ENCODE measurements at regions not wholly inside any gene's neighbourhood (a gene's known extent, or its start where the extent isn't known, plus 50 kb on each side); places are given as distances from the start of the nearest gene placed in this dataset.

DNA sequence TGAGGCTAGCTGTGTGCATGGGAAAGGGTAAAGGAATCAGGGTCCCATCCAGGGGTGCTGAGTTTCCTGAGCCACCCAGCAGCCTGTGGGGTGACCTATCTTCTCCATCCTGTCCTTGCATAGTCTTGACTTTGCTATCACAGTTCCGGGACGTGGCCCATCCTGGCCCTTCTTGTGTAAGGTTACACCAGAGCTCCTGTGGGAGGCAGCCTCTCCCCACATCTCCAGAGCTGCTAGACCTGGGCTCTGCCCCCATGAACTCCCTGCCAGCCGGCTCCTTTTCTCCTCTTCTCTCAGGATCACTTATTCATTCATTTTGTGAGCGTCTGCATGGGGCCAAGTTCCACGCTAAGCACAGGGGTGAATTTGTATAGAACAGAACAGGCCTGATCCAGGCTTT lies 238.9 kb downstream of the TSHZ3 start:
- H3K14ac ChIP-seq (ENCODE audit: insufficient read depth, low read length) = no peak overlapping the region
- no peak overlapping the region for H3K9ac ChIP-seq (ENCODE audit: extremely low read depth, insufficient read length, low read length)
- TF ChIP-seq, protein P1, sequence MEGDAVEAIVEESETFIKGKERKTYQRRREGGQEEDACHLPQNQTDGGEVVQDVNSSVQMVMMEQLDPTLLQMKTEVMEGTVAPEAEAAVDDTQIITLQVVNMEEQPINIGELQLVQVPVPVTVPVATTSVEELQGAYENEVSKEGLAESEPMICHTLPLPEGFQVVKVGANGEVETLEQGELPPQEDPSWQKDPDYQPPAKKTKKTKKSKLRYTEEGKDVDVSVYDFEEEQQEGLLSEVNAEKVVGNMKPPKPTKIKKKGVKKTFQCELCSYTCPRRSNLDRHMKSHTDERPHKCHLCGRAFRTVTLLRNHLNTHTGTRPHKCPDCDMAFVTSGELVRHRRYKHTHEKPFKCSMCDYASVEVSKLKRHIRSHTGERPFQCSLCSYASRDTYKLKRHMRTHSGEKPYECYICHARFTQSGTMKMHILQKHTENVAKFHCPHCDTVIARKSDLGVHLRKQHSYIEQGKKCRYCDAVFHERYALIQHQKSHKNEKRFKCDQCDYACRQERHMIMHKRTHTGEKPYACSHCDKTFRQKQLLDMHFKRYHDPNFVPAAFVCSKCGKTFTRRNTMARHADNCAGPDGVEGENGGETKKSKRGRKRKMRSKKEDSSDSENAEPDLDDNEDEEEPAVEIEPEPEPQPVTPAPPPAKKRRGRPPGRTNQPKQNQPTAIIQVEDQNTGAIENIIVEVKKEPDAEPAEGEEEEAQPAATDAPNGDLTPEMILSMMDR (conservative IDR thresholded peaks at IDR 0.05) = peak; percentile 58; the same call in 2 of the 3 replicates
- H3K23me2 ChIP-seq (ENCODE audit: insufficient read length, low read depth, low read length, poor library complexity, severe bottlenecking) = no peaks in the 10 kb centered on the region
- H4K8ac ChIP-seq (replicated peaks; ENCODE audit: insufficient read length, low read depth, low read length) = no peak overlapping the region
- H3K79me2 ChIP-seq (ENCODE audit: insufficient read depth, low read length) = no peaks in the 10 kb centered on the region
- no peak overlapping the region for H3K27ac ChIP-seq (ENCODE audit: insufficient read length, low read depth, low read length)
- WGBS (ENCODE audit: extremely low coverage, insufficient read length, low lambda C conversion rate) = no CpG with 5 or more reads among the region's 5 CpGs
- H3K9me3 ChIP-seq (ENCODE audit: control insufficient read depth, low read depth, low read length) = no peaks in the 10 kb centered on the region
- H3K18ac ChIP-seq (ENCODE audit: insufficient read length, low read depth, low read length) = no peak overlapping the region
- H3K56ac ChIP-seq (ENCODE audit: insufficient read length, low read depth, low read length) = no peak overlapping the region
- no peak overlapping the region for H2BK20ac ChIP-seq (ENCODE audit: low read depth, low read length, poor library complexity, severe bottlenecking)
- peaks cover 14 to 15% of the 10 kb centered on the region in 2 experiments for H3K4me1 Mint-ChIP-seq
- no peaks in the 10 kb centered on the region for H3K9me3 Mint-ChIP-seq
- H3K4ac ChIP-seq (ENCODE audit: low read depth, low read length) = no peak overlapping the region
- H3K4me2 ChIP-seq (ENCODE audit: insufficient read depth, insufficient read length, low read length) = no peak overlapping the region
- no peak overlapping the region for H2AK5ac ChIP-seq (ENCODE audit: insufficient read length, low read length)
- peak; percentile 59 for DNase-seq
- H3K23ac ChIP-seq (ENCODE audit: insufficient read length, low read depth, low read length) = no peak overlapping the region
- H3K4me1 ChIP-seq (ENCODE audit: insufficient read depth, low read length) = no peaks in the 10 kb centered on the region; the same call in 1 of the 2 replicates
- no peaks in the 10 kb centered on the region for H3K36me3 Mint-ChIP-seq (ENCODE audit: insufficient read depth in 1 of 3, low read depth in 3 of 3)
- H3K27me3 Mint-ChIP-seq (ENCODE audit: low read depth) = peaks cover 4% of the 10 kb centered on the region; the same call in 1 of the 2 replicates
- no peak overlapping the region for H2BK5ac ChIP-seq (ENCODE audit: insufficient read length, low read length)
- H3K27me3 ChIP-seq (ENCODE audit: insufficient read depth, low read length) = no peaks in the 10 kb centered on the region
- no peak overlapping the region for H2BK120ac ChIP-seq (ENCODE audit: low read depth, low read length, poor library complexity, severe bottlenecking)
- no peak overlapping the region for H4K5ac ChIP-seq (ENCODE audit: insufficient read length, low read depth, low read length)
- H4K91ac ChIP-seq (ENCODE audit: insufficient read length, low read depth, low read length) = no peak overlapping the region
- no peaks in the 10 kb centered on the region for H3K79me1 ChIP-seq (ENCODE audit: insufficient read depth, low read depth, low read length, poor library complexity, severe bottlenecking)
- no peak overlapping the region for H3K27ac Mint-ChIP-seq
- H2BK15ac ChIP-seq (ENCODE audit: low read depth, low read length) = no peak overlapping the region
- no peak overlapping the region for H3T11ph ChIP-seq (ENCODE audit: low read length)
- no peaks in the 10 kb centered on the region for H4K20me1 ChIP-seq (ENCODE audit: control insufficient read depth, insufficient read depth, insufficient read length)
- H2AFZ ChIP-seq (ENCODE audit: low read length) = no peak overlapping the region
- no peak overlapping the region for H3K4me3 Mint-ChIP-seq
- no peak overlapping the region for H2BK12ac ChIP-seq (ENCODE audit: insufficient read length, low read depth, low read length)

Measured in H9 (cell line).